PC-3 (cell line): ENCODE measurements at regions not wholly inside any gene's neighbourhood (a gene's known extent, or its start where the extent isn't known, plus 50 kb on each side); places are given as distances from the start of the nearest gene placed in this dataset.
A peak's percentile ranks its signal among the peaks of the same experiment; 100 is the strongest.

Source experiments
- ATAC-seq: fragments of 200-7000 bp; cut with Tn5 transposase; 2 replicates; pipeline ENCODE4 v1.9.1; 2020; ENCODE audit warnings: mild to moderate bottlenecking, moderate library complexity
- BruUV-seq: library from RNA; stranded (reverse); fragments of 400-500 nt; replicated peaks from 2 replicates; lab custom pipeline; 2021; lab: Mats Ljungman, UMichigan
- CTCF ChIA-PET: fragments of 300-600 bp; sonication (Branson Sonifier 250); formaldehyde crosslinking; loops from one replicate; lab custom pipeline; 2022; ENCODE audit warnings: antibody characterized with exemption; lab: Charles Lee
- POLR2A ChIA-PET: fragments of 300-600 bp; sonication (Branson Sonifier 250); formaldehyde crosslinking; loops from one replicate; lab custom pipeline; 2022; ENCODE audit warnings: antibody characterized with exemption; ENCODE audit not compliant: unreplicated experiment; lab: Charles Lee
- DNase-seq: peaks from one replicate; pipeline ENCODE4 v3.0.0-alpha.2; 2015
- H2AFZ ChIP-seq: fragments of 300-600 bp; sonication (generic); 2 replicates; pipeline ENCODE4 v1.6.0; 2016; ENCODE audit warnings: antibody characterized with exemption, low read length
- H3F3A ChIP-seq: fragments of 300-600 bp; sonication (generic); one replicate; pipeline ENCODE4 v1.6.0; 2017; ENCODE audit warnings: antibody characterized with exemption, low read length, control low read depth, mild to moderate bottlenecking; ENCODE audit not compliant: unreplicated experiment
- H3K27ac ChIP-seq: fragments of 300-600 bp; sonication (generic); 2 replicates; pipeline ENCODE4 v1.5.1; 2016; ENCODE audit warnings: mild to moderate bottlenecking, low read length
- H3K27me3 ChIP-seq: fragments of 300-600 bp; sonication (generic); 2 replicates; pipeline ENCODE4 v1.6.1; 2016; ENCODE audit warnings: low read length, mixed read lengths
- H3K36me3 ChIP-seq: fragments of 300-600 bp; sonication (generic); 2 replicates; pipeline ENCODE4 v1.6.1; 2016; ENCODE audit warnings: low read depth, mixed run types, low read length, mixed read lengths
- H3K4me1 ChIP-seq: fragments of 300-600 bp; sonication (generic); 2 replicates; pipeline ENCODE4 v1.5.1; 2016; ENCODE audit warnings: low read length; ENCODE audit not compliant: insufficient read depth
- H3K4me2 ChIP-seq: fragments of 300-600 bp; sonication (generic); 2 replicates; pipeline ENCODE4 v1.6.0; 2016; ENCODE audit warnings: low read length
- H3K4me3 ChIP-seq: fragments of 300-600 bp; sonication (generic); 2 replicates; pipeline ENCODE4 v1.5.1; 2016; ENCODE audit warnings: mild to moderate bottlenecking, low read length, mixed read lengths
- H3K79me2 ChIP-seq: fragments of 300-600 bp; sonication (generic); 2 replicates; pipeline ENCODE4 v1.6.1; 2017; ENCODE audit warnings: low read length, mixed read lengths
- H3K9ac ChIP-seq: fragments of 300-600 bp; sonication (generic); 2 replicates; pipeline ENCODE4 v1.6.0; 2016; ENCODE audit warnings: mild to moderate bottlenecking, low read length
- H3K9me2 ChIP-seq: fragments of 300-600 bp; sonication (generic); replicated peaks from 2 replicates; pipeline ENCODE4 v1.6.1; 2016; ENCODE audit warnings: mixed run types, low read length, mixed read lengths
- H3K9me3 ChIP-seq: fragments of 300-600 bp; sonication (generic); 2 replicates; pipeline ENCODE4 v1.6.1; 2016; ENCODE audit warnings: low read length, mixed read lengths
- H4K20me1 ChIP-seq: fragments of 300-600 bp; sonication (generic); 2 replicates; pipeline ENCODE4 v1.6.1; 2016; ENCODE audit warnings: low read length, mixed read lengths
- EZH2 ChIP-seq: fragments of 300-600 bp; sonication (generic); IDR thresholded peaks from one replicate; pipeline ENCODE4 v1.6.1; 2017; ENCODE audit warnings: antibody characterized with exemption, mild to moderate bottlenecking, low read length; ENCODE audit not compliant: unreplicated experiment
- EZH2phosphoT487 ChIP-seq: fragments of 300-600 bp; sonication (generic); IDR thresholded peaks from 2 replicates; pipeline ENCODE4 v1.6.1; 2018; ENCODE audit warnings: mild to moderate bottlenecking, antibody characterized with exemption, low read length, borderline replicate concordance
- intact Hi-C: fragments of 100-400 bp; cut with micrococcal nuclease; formaldehyde crosslinking; loops from 2 replicates; pipeline ENCODE4 v1.9.0; 2023
- TF ChIP-seq, protein P1 (sequence below): fragments of 300-600 bp; sonication (generic); conservative IDR thresholded peaks from 2 replicates; pipeline ENCODE4 v1.5.1; 2017; ENCODE audit warnings: antibody characterized with exemption, low read depth, mild to moderate bottlenecking, low read length

DNA sequence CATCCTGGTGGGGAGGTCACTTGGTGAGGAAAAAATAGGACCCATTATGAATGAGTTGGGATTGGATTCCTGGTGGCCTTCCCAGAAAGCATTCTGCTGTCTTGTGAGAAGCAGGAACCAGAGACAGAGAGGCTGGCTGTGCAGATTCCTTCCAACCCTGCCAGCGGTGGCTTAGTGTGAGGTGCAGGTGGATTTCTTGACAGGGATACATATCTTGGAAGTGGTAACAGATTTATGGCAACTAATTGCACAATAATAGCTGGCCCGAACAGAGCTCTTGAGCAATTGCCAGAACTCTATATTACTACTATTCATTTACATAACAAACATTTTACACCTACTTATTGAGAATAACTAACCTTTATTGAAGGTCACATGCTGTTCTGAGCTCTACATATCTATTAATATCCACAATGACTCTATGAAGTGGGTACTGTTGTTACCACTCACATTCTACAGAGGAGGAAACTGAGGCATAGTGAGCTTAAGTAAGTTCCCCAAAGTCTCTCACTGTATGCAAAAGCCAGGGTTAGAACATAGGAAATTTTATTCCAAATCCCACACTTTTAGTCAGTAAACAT lies 173.9 kb upstream of the SERP2 start:
- Histone ChIP-seq H3K4me2 (no peak overlapping the region), H3K36me3 (no peaks in the 10 kb centered on the region), H3K9me2 (no peaks in the 10 kb centered on the region), H3K27ac (peak overlapping the region; percentile 85), H3K4me3 (no peak overlapping the region), H2AFZ (no peak overlapping the region), H3K79me2 (no peaks in the 10 kb centered on the region), H3K9ac (peak overlapping the region; percentile 17; the same call in 1 of the 2 replicates), H3K4me1 (peaks cover 48% of the 10 kb centered on the region), H3F3A (no peaks in the 10 kb centered on the region), H3K9me3 (no peaks in the 10 kb centered on the region), H4K20me1 (no peaks in the 10 kb centered on the region), H3K27me3 (no peaks in the 10 kb centered on the region)
- CTCF ChIA-PET: no interaction called here
- TF ChIP-seq EZH2: no peak
- TF ChIP-seq, protein P1, sequence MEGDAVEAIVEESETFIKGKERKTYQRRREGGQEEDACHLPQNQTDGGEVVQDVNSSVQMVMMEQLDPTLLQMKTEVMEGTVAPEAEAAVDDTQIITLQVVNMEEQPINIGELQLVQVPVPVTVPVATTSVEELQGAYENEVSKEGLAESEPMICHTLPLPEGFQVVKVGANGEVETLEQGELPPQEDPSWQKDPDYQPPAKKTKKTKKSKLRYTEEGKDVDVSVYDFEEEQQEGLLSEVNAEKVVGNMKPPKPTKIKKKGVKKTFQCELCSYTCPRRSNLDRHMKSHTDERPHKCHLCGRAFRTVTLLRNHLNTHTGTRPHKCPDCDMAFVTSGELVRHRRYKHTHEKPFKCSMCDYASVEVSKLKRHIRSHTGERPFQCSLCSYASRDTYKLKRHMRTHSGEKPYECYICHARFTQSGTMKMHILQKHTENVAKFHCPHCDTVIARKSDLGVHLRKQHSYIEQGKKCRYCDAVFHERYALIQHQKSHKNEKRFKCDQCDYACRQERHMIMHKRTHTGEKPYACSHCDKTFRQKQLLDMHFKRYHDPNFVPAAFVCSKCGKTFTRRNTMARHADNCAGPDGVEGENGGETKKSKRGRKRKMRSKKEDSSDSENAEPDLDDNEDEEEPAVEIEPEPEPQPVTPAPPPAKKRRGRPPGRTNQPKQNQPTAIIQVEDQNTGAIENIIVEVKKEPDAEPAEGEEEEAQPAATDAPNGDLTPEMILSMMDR: no peak
- TF ChIP-seq EZH2phosphoT487: no peak
- no TSS peak for BruUV-seq
- ATAC-seq (no peak), DNase-seq (peak; percentile 29)
- POLR2A ChIA-PET: no interaction called here
- intact Hi-C loops: no loop called here

DNA sequence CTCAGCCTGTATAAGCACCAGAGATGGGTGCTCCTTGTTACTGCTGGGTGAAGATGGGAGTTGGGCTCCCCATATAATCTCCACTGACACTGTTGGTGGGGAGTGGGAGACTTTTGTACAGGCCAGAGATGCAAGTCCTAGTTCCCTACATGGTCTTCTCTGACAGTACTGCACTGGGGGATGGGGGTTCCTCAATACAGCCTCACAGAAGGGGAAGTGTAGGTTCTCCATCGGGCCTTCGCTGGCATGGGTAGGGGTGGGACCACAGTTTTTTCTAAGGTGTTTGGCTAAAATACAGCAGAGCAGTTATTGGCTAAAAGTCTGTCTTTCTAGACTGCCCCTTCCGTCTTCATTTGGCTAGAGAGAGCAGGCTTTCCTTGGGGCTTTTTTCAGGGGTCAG lies 167.2 kb upstream of the SERP2 start:
- ChIA-PET CTCF (interaction anchor here (0.6 kb wide), 1 partner anchor 229 kb away, joined by 8 read pairs; no protein-coding TSS in a partner anchor), POLR2A (no interaction called here)
- peaks cover 18% of the 10 kb centered on the region for H3K4me1 ChIP-seq
- no TSS peak for BruUV-seq
- H2AFZ ChIP-seq: no peak overlapping the region
- no peaks in the 10 kb centered on the region for H3K9me2 ChIP-seq
- H3K27me3 ChIP-seq: no peaks in the 10 kb centered on the region
- H3K9me3 ChIP-seq: no peaks in the 10 kb centered on the region
- TF ChIP-seq, protein P1: no peak
- TF ChIP-seq EZH2: no peak
- no peak for TF ChIP-seq EZH2phosphoT487
- ATAC-seq (no peak), DNase-seq (no peak)
- intact Hi-C loops: no loop called here
- H3K4me3 ChIP-seq: no peak overlapping the region
- 0 out of 2 replicates have a peak overlapping the region, but pooled peaks have one; percentile 31 for H3K9ac ChIP-seq
- no peaks in the 10 kb centered on the region for H3K36me3 ChIP-seq
- H3F3A ChIP-seq: no peaks in the 10 kb centered on the region
- H3K27ac ChIP-seq: peak overlapping the region; percentile 71; the same call in 1 of the 2 replicates
- no peak overlapping the region; the same call in 1 of the 2 replicates for H3K4me2 ChIP-seq
- H4K20me1 ChIP-seq: no peaks in the 10 kb centered on the region
- H3K79me2 ChIP-seq: no peaks in the 10 kb centered on the region

- Histone ChIP-seq H3K79me2 (no peaks in the 10 kb centered on the region), H3F3A (no peaks in the 10 kb centered on the region), H4K20me1 (no peaks in the 10 kb centered on the region), H3K27ac (peak overlapping the region; percentile 71), H2AFZ (no peak overlapping the region), H3K9me2 (no peaks in the 10 kb centered on the region), H3K36me3 (no peaks in the 10 kb centered on the region), H3K9ac (peak overlapping the region; percentile 11; the same call in 1 of the 2 replicates), H3K27me3 (no peaks in the 10 kb centered on the region), H3K4me2 (peak overlapping the region; percentile 59), H3K9me3 (no peaks in the 10 kb centered on the region), H3K4me1 (peaks cover 18% of the 10 kb centered on the region), H3K4me3 (no peak overlapping the region)
- peak; percentile 85 for DNase-seq
- POLR2A ChIA-PET: no interaction called here
- peak; percentile 97 for ATAC-seq
- CTCF ChIA-PET: interaction anchor here (0.5 kb wide), 1 partner anchor 158 kb away, joined by 3 read pairs; no protein-coding TSS in a partner anchor
- no TSS peak for BruUV-seq
- intact Hi-C loops: no loop called here
- TF ChIP-seq, protein P1: no peak
- no peak for TF ChIP-seq EZH2
- TF ChIP-seq EZH2phosphoT487: no peak
These were observed 166.1 kb upstream of the SERP2 start for GRCh38 chr13:44207476-44207875.
